ENCODE measurements at regions not wholly inside any gene's neighbourhood (a gene's known extent, or its start where the extent isn't known, plus 50 kb on each side); places are given as distances from the start of the nearest gene placed in this dataset.

- Histone ChIP-seq H3K4me2 (ENCODE audit: low read depth, low read length, poor library complexity, severe bottlenecking) (no peak overlapping the region), H2AFZ (ENCODE audit: low read depth, low read length, severe bottlenecking) (no peak overlapping the region), H3K9ac (ENCODE audit: low read length) (no peak overlapping the region), H3F3A (ENCODE audit: insufficient read depth) (no peaks in the 10 kb centered on the region), H3K9me3 (ENCODE audit: insufficient read depth, low read length) (no peaks in the 10 kb centered on the region), H3K36me3 (ENCODE audit: low read length) (no peaks in the 10 kb centered on the region), H3K27ac (ENCODE audit: low read depth, low read length) (no peak overlapping the region), H3K79me2 (ENCODE audit: insufficient read depth, low read length) (no peaks in the 10 kb centered on the region), H3K27me3 (ENCODE audit: low read length) (no peaks in the 10 kb centered on the region), H3K9me2 (replicated peaks; ENCODE audit: insufficient read depth, low read length) (no peaks in the 10 kb centered on the region), H4K20me1 (ENCODE audit: low read depth, low read length) (no peaks in the 10 kb centered on the region), H3K4me3 (ENCODE audit: insufficient read depth, low read length, poor library complexity, severe bottlenecking) (no peak overlapping the region)
- no peak for TF ChIP-seq EZH2phosphoT487 (conservative IDR thresholded peaks at IDR 0.05; ENCODE audit: low read length)
- TF ChIP-seq CTCF (IDR thresholded peaks at IDR 0.05; ENCODE audit: insufficient read depth, low read length, poor library complexity, severe bottlenecking), result no peak
Measured at GRCh38 chr1:96360036-96360795, 361.4 kb upstream of the PTBP2 start.

GRCh38 chr1:96361271-96361856 is 360.2 kb upstream of the PTBP2 start:
- H4K20me1 ChIP-seq (ENCODE audit: low read depth, low read length), result no peaks in the 10 kb centered on the region
- H3K79me2 ChIP-seq (ENCODE audit: insufficient read depth, low read length), result no peaks in the 10 kb centered on the region
- H3K9me2 ChIP-seq (replicated peaks; ENCODE audit: insufficient read depth, low read length), result no peaks in the 10 kb centered on the region
- no peaks in the 10 kb centered on the region for H3K9me3 ChIP-seq (ENCODE audit: insufficient read depth, low read length)
- no peaks in the 10 kb centered on the region for H3F3A ChIP-seq (ENCODE audit: insufficient read depth)
- H3K36me3 ChIP-seq (ENCODE audit: low read length), result no peaks in the 10 kb centered on the region
- no peak overlapping the region for H3K4me2 ChIP-seq (ENCODE audit: low read depth, low read length, poor library complexity, severe bottlenecking)
- H2AFZ ChIP-seq (ENCODE audit: low read depth, low read length, severe bottlenecking), result no peak overlapping the region
- no peaks in the 10 kb centered on the region for H3K27me3 ChIP-seq (ENCODE audit: low read length)
- no peak overlapping the region for H3K9ac ChIP-seq (ENCODE audit: low read length)
- H3K27ac ChIP-seq (ENCODE audit: low read depth, low read length), result no peak overlapping the region
- no peak for TF ChIP-seq CTCF (IDR thresholded peaks at IDR 0.05; ENCODE audit: insufficient read depth, low read length, poor library complexity, severe bottlenecking)
- TF ChIP-seq EZH2phosphoT487 (conservative IDR thresholded peaks at IDR 0.05; ENCODE audit: low read length), result no peak
- no peak overlapping the region for H3K4me3 ChIP-seq (ENCODE audit: insufficient read depth, low read length, poor library complexity, severe bottlenecking)

GRCh38 chr1:96361961-96362360 is 359.6 kb upstream of the PTBP2 start:
- Histone ChIP-seq H3K27ac (ENCODE audit: low read depth, low read length) (no peak overlapping the region), H3F3A (ENCODE audit: insufficient read depth) (no peaks in the 10 kb centered on the region), H3K9ac (ENCODE audit: low read length) (no peak overlapping the region), H3K4me3 (ENCODE audit: insufficient read depth, low read length, poor library complexity, severe bottlenecking) (no peak overlapping the region), H2AFZ (ENCODE audit: low read depth, low read length, severe bottlenecking) (no peak overlapping the region), H3K9me3 (ENCODE audit: insufficient read depth, low read length) (no peaks in the 10 kb centered on the region), H3K36me3 (ENCODE audit: low read length) (no peaks in the 10 kb centered on the region), H3K4me2 (ENCODE audit: low read depth, low read length, poor library complexity, severe bottlenecking) (no peak overlapping the region), H4K20me1 (ENCODE audit: low read depth, low read length) (no peaks in the 10 kb centered on the region), H3K79me2 (ENCODE audit: insufficient read depth, low read length) (no peaks in the 10 kb centered on the region), H3K27me3 (ENCODE audit: low read length) (no peaks in the 10 kb centered on the region), H3K9me2 (replicated peaks; ENCODE audit: insufficient read depth, low read length) (no peaks in the 10 kb centered on the region)
- TF ChIP-seq CTCF (IDR thresholded peaks at IDR 0.05; ENCODE audit: insufficient read depth, low read length, poor library complexity, severe bottlenecking) (no peak), EZH2phosphoT487 (conservative IDR thresholded peaks at IDR 0.05; ENCODE audit: low read length) (no peak)
